CD4-positive, alpha-beta T cell treated with Interleukin-15 for 4 hours (primary cell): ENCODE measurements at regions not wholly inside any gene's neighbourhood (a gene's known extent, or its start where the extent isn't known, plus 50 kb on each side); places are given as distances from the start of the nearest gene placed in this dataset.

Experiments used
- DNase-seq: peaks from one replicate; pipeline ENCODE4 v3.0.0-alpha.2; 2020; ENCODE audit warnings: low spot score

- DNase-seq: no peak
These were observed 496.4 kb downstream of the FOXO1 start for GRCh38 chr13:40170091-40170490.

- no peak for DNase-seq
These were observed 495.5 kb downstream of the FOXO1 start for GRCh38 chr13:40170982-40171381.

GRCh38 chr13:40171566-40171965, 494.9 kb downstream of the FOXO1 start:
- no peak for DNase-seq

DNA sequence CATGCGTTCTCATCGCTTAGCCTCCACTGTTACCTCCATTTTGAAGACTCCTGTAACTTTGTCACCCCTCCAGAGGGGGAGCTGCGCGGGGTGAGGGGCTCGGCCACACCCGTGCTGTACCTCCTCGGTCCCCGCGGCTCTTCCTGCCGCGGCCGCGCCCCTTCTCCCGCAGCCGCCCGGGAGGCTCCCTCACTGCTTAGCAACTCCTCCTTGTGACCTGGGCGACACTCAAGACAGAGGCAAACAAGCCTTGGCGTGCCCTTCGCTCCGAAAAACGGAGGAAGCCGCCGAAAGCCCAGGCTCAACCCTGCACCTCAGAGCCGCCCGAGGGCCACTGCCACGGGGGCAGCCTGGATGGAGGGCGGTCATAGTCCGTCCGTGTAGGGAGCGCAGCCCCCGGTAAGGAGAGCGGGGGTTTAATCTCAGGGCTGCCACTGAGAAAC, 494.3 kb downstream of the FOXO1 start:
- DNase-seq: no peak

DNA sequence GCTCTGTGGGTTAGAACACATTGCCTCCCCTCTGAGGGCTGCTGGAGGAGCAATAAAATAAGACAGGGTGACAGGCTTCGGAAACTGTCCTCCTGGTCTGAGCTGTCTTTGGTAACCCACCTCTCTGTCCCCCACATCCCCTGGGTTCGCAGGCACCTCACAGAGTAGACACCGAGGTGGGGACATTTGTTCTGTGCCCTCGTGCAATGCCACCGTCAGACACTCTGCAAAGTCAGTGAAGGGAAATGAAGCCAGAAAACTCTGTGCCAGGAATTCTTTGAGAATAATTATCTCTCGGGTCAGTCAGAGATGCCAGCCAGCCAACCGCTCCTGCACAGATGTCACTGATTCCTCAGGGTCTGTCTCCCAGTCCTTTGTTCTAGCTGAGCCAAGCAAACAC, 493.6 kb downstream of the FOXO1 start:
- DNase-seq: no peak

- no peak for DNase-seq
These were observed 490.8 kb downstream of the FOXO1 start for GRCh38 chr13:40175639-40176038.

- no peak for DNase-seq
These were observed 490.2 kb downstream of the FOXO1 start for GRCh38 chr13:40176242-40176641.

- no peak for DNase-seq
These were observed 488.3 kb downstream of the FOXO1 start for GRCh38 chr13:40178130-40178529.

GRCh38 chr13:40179445-40180281, 486.8 kb downstream of the FOXO1 start:
- DNase-seq: no peak

GRCh38 chr13:40180776-40181175, 485.7 kb downstream of the FOXO1 start:
- no peak for DNase-seq

DNA sequence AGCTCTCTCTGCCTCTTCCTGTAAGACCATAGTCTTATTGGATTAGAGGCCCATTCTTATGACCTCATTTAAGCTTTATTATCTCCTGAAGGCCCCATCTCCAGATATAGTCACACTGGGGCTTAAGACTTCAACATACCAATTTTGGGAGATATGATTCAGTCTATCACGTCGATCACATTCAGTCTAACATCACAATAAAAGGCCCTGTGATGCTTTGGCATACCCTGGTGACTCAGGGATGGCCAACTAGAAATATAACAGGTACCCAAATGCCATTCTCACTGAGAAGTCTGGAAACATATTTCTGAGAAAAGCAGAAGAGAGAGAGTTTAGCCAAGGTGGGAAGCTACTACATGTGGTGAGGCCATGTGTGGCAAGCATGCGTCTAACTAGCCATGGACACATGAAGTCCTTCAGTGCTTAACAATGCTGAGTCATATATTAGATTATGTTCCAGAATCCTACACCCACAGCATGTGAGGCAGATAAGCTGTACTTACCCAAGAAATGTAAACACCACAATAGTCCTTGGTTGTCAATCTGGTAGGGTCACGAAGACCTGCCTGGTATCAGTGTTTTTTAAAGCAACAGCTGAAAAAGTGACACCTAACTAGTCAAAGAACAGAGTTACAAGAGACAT, 485.1 kb downstream of the FOXO1 start:
- no peak for DNase-seq

- DNase-seq: no peak
These were observed 483.9 kb downstream of the FOXO1 start for GRCh38 chr13:40182591-40182990.

- DNase-seq: no peak
These were observed 481.0 kb downstream of the FOXO1 start for GRCh38 chr13:40185414-40185813.

DNA sequence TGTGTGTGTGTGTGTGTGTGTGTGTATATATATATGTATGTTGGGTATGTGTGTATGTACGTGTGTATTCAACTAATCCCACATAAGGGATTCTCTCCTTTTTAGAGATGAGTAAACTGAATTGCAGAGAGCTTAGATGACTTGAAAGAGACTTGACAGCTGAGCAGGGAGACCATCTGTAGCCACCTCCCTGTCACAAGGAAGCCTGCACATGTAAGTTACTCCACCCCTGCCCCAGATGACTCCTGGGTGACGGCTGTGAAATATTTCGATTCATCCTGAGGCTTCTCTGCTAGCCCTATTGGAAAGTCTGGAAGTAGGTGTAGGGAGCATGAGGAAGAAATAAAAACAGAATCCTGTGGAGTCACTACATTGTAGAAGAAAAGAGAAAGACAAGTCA, 480.4 kb downstream of the FOXO1 start:
- DNase-seq: no peak

- DNase-seq: no peak
These were observed 479.7 kb downstream of the FOXO1 start for GRCh38 chr13:40186626-40187323.

GRCh38 chr13:40187324-40187795, 479.1 kb downstream of the FOXO1 start:
- DNase-seq: peak; percentile 81

DNA sequence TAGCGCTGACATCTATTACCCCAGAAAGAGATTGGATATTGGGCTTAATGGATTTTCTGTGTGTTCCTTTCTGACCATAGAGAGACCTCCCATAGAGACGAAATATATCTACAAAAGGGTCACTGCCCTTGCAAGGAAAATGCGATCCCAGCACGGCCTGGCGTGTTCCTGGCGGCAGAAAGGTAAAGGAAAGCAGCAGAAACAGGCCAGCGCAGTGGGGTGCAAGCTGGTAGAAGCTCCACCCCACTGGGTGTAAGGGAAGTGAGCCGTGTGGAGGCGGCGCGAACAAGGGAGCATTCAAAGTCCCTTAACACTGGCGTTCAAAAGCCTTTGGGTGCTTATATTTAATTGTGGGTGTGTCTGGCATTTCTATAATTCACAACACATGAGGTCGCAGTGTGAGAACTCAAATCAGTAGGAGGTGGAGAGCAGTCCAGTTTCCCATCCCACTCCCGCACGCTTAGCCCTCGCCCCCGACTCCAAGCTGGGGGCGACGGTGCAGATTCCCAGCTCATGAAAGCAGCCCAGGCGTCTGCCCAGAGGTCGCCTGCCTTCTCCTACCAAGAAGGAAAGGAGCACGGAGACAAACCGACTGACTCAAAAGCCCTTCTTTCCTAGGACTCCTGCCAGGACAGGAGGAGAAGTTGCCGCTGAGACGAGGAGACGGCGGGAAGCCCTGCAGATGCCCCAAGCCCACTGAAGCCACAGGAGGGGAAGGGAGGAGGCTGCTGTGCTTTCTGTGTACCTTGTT, 478.4 kb downstream of the FOXO1 start:
- peak; percentile 59 for DNase-seq

DNA sequence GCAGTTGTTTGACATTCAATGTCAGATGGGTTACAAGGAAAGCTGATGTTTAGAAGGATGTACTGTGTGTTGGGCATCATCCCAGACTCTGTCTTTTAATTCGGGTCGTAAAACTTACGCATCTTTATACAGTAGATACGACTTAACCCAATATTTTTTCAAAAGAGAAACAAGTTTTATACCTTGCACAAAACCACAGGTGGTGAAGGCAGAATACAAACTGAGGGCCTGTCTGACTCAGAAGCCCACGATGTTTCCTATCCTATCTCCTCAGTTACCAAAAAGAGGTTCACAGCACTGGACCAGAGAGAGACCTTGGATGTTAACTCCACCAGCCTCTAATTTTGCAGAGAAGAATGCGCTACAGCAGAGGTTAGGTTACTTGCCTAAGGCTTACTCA, 477.0 kb downstream of the FOXO1 start:
- DNase-seq: peak; percentile 53

- no peak for DNase-seq
These were observed 476.4 kb downstream of the FOXO1 start for GRCh38 chr13:40189898-40190630.

DNA sequence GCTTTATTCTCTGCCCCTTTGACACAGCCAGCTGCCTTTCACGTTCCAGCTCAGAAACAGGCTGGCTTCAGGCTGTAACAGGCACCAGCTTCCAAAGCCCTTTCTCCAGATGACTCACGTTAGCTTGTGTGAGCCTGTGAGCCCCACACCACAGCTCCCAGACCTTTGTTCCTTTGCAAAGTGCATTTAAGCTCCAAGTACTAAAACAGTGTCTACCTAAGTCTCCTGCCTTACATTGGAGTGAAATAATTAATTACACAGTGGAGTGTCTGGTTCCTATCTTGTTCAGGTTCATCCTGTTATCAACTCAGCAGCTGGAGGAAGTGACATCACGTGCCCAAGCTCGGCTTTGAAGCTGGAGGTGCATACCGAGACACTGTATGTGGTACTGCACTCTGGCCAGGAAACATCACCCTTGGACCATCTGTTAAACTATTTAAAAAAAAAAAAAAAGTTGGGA, 475.8 kb downstream of the FOXO1 start:
- DNase-seq: peak; percentile 68
